Ishikawa (cell line): ENCODE measurements at regions not wholly inside any gene's neighbourhood (a gene's known extent, or its start where the extent isn't known, plus 50 kb on each side); places are given as distances from the start of the nearest gene placed in this dataset.

Experiments used
- CEBPB ChIP-seq: IDR thresholded peaks from 2 replicates; pipeline ENCODE4 v1.6.1; 2012
- FOXM1 ChIP-seq: IDR thresholded peaks from 2 replicates; pipeline ENCODE4 v1.6.1; 2012; ENCODE audit warnings: low read depth, borderline replicate concordance
- NFIC ChIP-seq: IDR thresholded peaks from 2 replicates; pipeline ENCODE4 v1.6.1; 2012
- RAD21 ChIP-seq: IDR thresholded peaks from 2 replicates; pipeline ENCODE4 v1.6.1; 2012; ENCODE audit warnings: low read depth
- TAF1 ChIP-seq: IDR thresholded peaks from 2 replicates; pipeline ENCODE4 v1.6.1; 2012; ENCODE audit warnings: low read depth, mild to moderate bottlenecking
- TEAD4 ChIP-seq: IDR thresholded peaks from 2 replicates; pipeline ENCODE4 v1.6.1; 2012
- USF1 ChIP-seq: IDR thresholded peaks from 2 replicates; pipeline ENCODE4 v1.6.1; 2012
- YY1 ChIP-seq: IDR thresholded peaks from 2 replicates; pipeline ENCODE4 v1.6.1; 2012; ENCODE audit warnings: low read depth
- TF ChIP-seq, protein P1 (sequence below): IDR thresholded peaks from 2 replicates; pipeline ENCODE4 v1.6.1; 2012

GRCh38 chr2:123493687-123494086, 531.4 kb upstream of the CNTNAP5 start:
- no peak for TF ChIP-seq YY1
- TF ChIP-seq, protein P1, sequence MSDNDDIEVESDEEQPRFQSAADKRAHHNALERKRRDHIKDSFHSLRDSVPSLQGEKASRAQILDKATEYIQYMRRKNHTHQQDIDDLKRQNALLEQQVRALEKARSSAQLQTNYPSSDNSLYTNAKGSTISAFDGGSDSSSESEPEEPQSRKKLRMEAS, result no peak
- TF ChIP-seq USF1, result no peak
- no peak for TF ChIP-seq NFIC
- TF ChIP-seq TEAD4, result no peak
- no peak for TF ChIP-seq TAF1
- TF ChIP-seq CEBPB, result no peak
- no peak for TF ChIP-seq RAD21
- no peak for TF ChIP-seq FOXM1
